ENCODE measurements at regions not wholly inside any gene's neighbourhood (a gene's known extent, or its start where the extent isn't known, plus 50 kb on each side); places are given as distances from the start of the nearest gene placed in this dataset.

- H3K9ac ChIP-seq (ENCODE audit: low read length): no peak overlapping the region
- H3K4me3 ChIP-seq (ENCODE audit: low read length): no peak overlapping the region
- no peaks in the 10 kb centered on the region for H3K36me3 ChIP-seq (ENCODE audit: control insufficient read depth, low read depth, low read length)
- no peaks in the 10 kb centered on the region for H3K27me3 ChIP-seq (ENCODE audit: control insufficient read depth, insufficient read depth, low read length)
- H3K9me3 ChIP-seq (ENCODE audit: control insufficient read depth, low read depth, low read length): no peaks in the 10 kb centered on the region
- H3K27ac ChIP-seq (ENCODE audit: low read length): no peak overlapping the region
- H3K4me1 ChIP-seq (ENCODE audit: control insufficient read depth, low read depth, low read length): peaks cover 6% of the 10 kb centered on the region
These were observed 406.9 kb downstream of the TMEM114 start for GRCh38 chr16:8183176-8184099.

GRCh38 chr16:8182761-8183160, 407.6 kb downstream of the TMEM114 start:
- no peak overlapping the region for H3K27ac ChIP-seq (ENCODE audit: low read length)
- H3K9me3 ChIP-seq (ENCODE audit: control insufficient read depth, low read depth, low read length): no peaks in the 10 kb centered on the region
- H3K4me3 ChIP-seq (ENCODE audit: low read length): no peak overlapping the region
- H3K27me3 ChIP-seq (ENCODE audit: control insufficient read depth, insufficient read depth, low read length): no peaks in the 10 kb centered on the region
- H3K9ac ChIP-seq (ENCODE audit: low read length): no peak overlapping the region
- H3K36me3 ChIP-seq (ENCODE audit: control insufficient read depth, low read depth, low read length): no peaks in the 10 kb centered on the region
- peaks cover 8% of the 10 kb centered on the region for H3K4me1 ChIP-seq (ENCODE audit: control insufficient read depth, low read depth, low read length)

- Histone ChIP-seq H3K27ac (ENCODE audit: low read length) (no peak overlapping the region), H3K9me3 (ENCODE audit: control insufficient read depth, low read depth, low read length) (no peaks in the 10 kb centered on the region), H3K4me3 (ENCODE audit: low read length) (no peak overlapping the region), H3K27me3 (ENCODE audit: control insufficient read depth, insufficient read depth, low read length) (no peaks in the 10 kb centered on the region), H3K36me3 (ENCODE audit: control insufficient read depth, low read depth, low read length) (no peaks in the 10 kb centered on the region), H3K4me1 (ENCODE audit: control insufficient read depth, low read depth, low read length) (peaks cover 8% of the 10 kb centered on the region), H3K9ac (ENCODE audit: low read length) (no peak overlapping the region)
These were observed 410.7 kb downstream of the TMEM114 start for GRCh38 chr16:8179615-8180014.

- Histone ChIP-seq H3K4me3 (ENCODE audit: low read length) (no peak overlapping the region), H3K9me3 (ENCODE audit: control insufficient read depth, low read depth, low read length) (no peaks in the 10 kb centered on the region), H3K27me3 (ENCODE audit: control insufficient read depth, insufficient read depth, low read length) (no peaks in the 10 kb centered on the region), H3K4me1 (ENCODE audit: control insufficient read depth, low read depth, low read length) (peaks cover 8% of the 10 kb centered on the region), H3K36me3 (ENCODE audit: control insufficient read depth, low read depth, low read length) (no peaks in the 10 kb centered on the region), H3K9ac (ENCODE audit: low read length) (no peak overlapping the region), H3K27ac (ENCODE audit: low read length) (no peak overlapping the region)
These were observed 412.0 kb downstream of the TMEM114 start for GRCh38 chr16:8178271-8178670.

GRCh38 chr16:8175411-8175810, 414.9 kb downstream of the TMEM114 start:
- H3K4me3 ChIP-seq (ENCODE audit: low read length): no peak overlapping the region
- H3K27ac ChIP-seq (ENCODE audit: low read length): no peak overlapping the region
- no peaks in the 10 kb centered on the region for H3K27me3 ChIP-seq (ENCODE audit: control insufficient read depth, insufficient read depth, low read length)
- H3K9ac ChIP-seq (ENCODE audit: low read length): no peak overlapping the region
- peaks cover 12% of the 10 kb centered on the region for H3K4me1 ChIP-seq (ENCODE audit: control insufficient read depth, low read depth, low read length)
- no peaks in the 10 kb centered on the region for H3K9me3 ChIP-seq (ENCODE audit: control insufficient read depth, low read depth, low read length)
- no peaks in the 10 kb centered on the region for H3K36me3 ChIP-seq (ENCODE audit: control insufficient read depth, low read depth, low read length)

GRCh38 chr16:8173111-8173644, 417.1 kb downstream of the TMEM114 start:
- Histone ChIP-seq H3K9ac (ENCODE audit: low read length) (no peak overlapping the region), H3K27ac (ENCODE audit: low read length) (no peak overlapping the region), H3K4me3 (ENCODE audit: low read length) (no peak overlapping the region), H3K36me3 (ENCODE audit: control insufficient read depth, low read depth, low read length) (no peaks in the 10 kb centered on the region), H3K9me3 (ENCODE audit: control insufficient read depth, low read depth, low read length) (no peaks in the 10 kb centered on the region), H3K4me1 (ENCODE audit: control insufficient read depth, low read depth, low read length) (peaks cover 3% of the 10 kb centered on the region), H3K27me3 (ENCODE audit: control insufficient read depth, insufficient read depth, low read length) (no peaks in the 10 kb centered on the region)

- Histone ChIP-seq H3K9me3 (ENCODE audit: control insufficient read depth, low read depth, low read length) (no peaks in the 10 kb centered on the region), H3K4me3 (ENCODE audit: low read length) (no peak overlapping the region), H3K9ac (ENCODE audit: low read length) (no peak overlapping the region), H3K4me1 (ENCODE audit: control insufficient read depth, low read depth, low read length) (peaks cover 3% of the 10 kb centered on the region), H3K27ac (ENCODE audit: low read length) (no peak overlapping the region), H3K36me3 (ENCODE audit: control insufficient read depth, low read depth, low read length) (no peaks in the 10 kb centered on the region), H3K27me3 (ENCODE audit: control insufficient read depth, insufficient read depth, low read length) (no peaks in the 10 kb centered on the region)
These were observed 417.8 kb downstream of the TMEM114 start for GRCh38 chr16:8172551-8172950.

GRCh38 chr16:8168016-8168415, 422.3 kb downstream of the TMEM114 start:
- no peaks in the 10 kb centered on the region for H3K36me3 ChIP-seq (ENCODE audit: control insufficient read depth, low read depth, low read length)
- no peak overlapping the region for H3K9ac ChIP-seq (ENCODE audit: low read length)
- H3K4me1 ChIP-seq (ENCODE audit: control insufficient read depth, low read depth, low read length): peaks cover 3% of the 10 kb centered on the region
- no peaks in the 10 kb centered on the region for H3K9me3 ChIP-seq (ENCODE audit: control insufficient read depth, low read depth, low read length)
- H3K27me3 ChIP-seq (ENCODE audit: control insufficient read depth, insufficient read depth, low read length): no peaks in the 10 kb centered on the region
- no peak overlapping the region for H3K27ac ChIP-seq (ENCODE audit: low read length)
- H3K4me3 ChIP-seq (ENCODE audit: low read length): no peak overlapping the region

GRCh38 chr16:8167436-8167835, 422.9 kb downstream of the TMEM114 start:
- no peak overlapping the region for H3K27ac ChIP-seq (ENCODE audit: low read length)
- no peaks in the 10 kb centered on the region for H3K27me3 ChIP-seq (ENCODE audit: control insufficient read depth, insufficient read depth, low read length)
- H3K9ac ChIP-seq (ENCODE audit: low read length): no peak overlapping the region
- H3K4me1 ChIP-seq (ENCODE audit: control insufficient read depth, low read depth, low read length): no peaks in the 10 kb centered on the region
- H3K9me3 ChIP-seq (ENCODE audit: control insufficient read depth, low read depth, low read length): no peaks in the 10 kb centered on the region
- no peaks in the 10 kb centered on the region for H3K36me3 ChIP-seq (ENCODE audit: control insufficient read depth, low read depth, low read length)
- no peak overlapping the region for H3K4me3 ChIP-seq (ENCODE audit: low read length)

GRCh38 chr16:8158051-8158450, 432.3 kb downstream of the TMEM114 start:
- no peak overlapping the region for H3K27ac ChIP-seq (ENCODE audit: low read length)
- H3K27me3 ChIP-seq (ENCODE audit: control insufficient read depth, insufficient read depth, low read length): no peaks in the 10 kb centered on the region
- no peak overlapping the region for H3K9ac ChIP-seq (ENCODE audit: low read length)
- no peaks in the 10 kb centered on the region for H3K4me1 ChIP-seq (ENCODE audit: control insufficient read depth, low read depth, low read length)
- H3K36me3 ChIP-seq (ENCODE audit: control insufficient read depth, low read depth, low read length): no peaks in the 10 kb centered on the region
- no peak overlapping the region for H3K4me3 ChIP-seq (ENCODE audit: low read length)
- H3K9me3 ChIP-seq (ENCODE audit: control insufficient read depth, low read depth, low read length): no peaks in the 10 kb centered on the region

- H3K9me3 ChIP-seq (ENCODE audit: control insufficient read depth, low read depth, low read length): peaks cover 3% of the 10 kb centered on the region
- no peaks in the 10 kb centered on the region for H3K36me3 ChIP-seq (ENCODE audit: control insufficient read depth, low read depth, low read length)
- no peak overlapping the region for H3K27ac ChIP-seq (ENCODE audit: low read length)
- no peaks in the 10 kb centered on the region for H3K4me1 ChIP-seq (ENCODE audit: control insufficient read depth, low read depth, low read length)
- H3K4me3 ChIP-seq (ENCODE audit: low read length): no peak overlapping the region
- no peaks in the 10 kb centered on the region for H3K27me3 ChIP-seq (ENCODE audit: control insufficient read depth, insufficient read depth, low read length)
- H3K9ac ChIP-seq (ENCODE audit: low read length): no peak overlapping the region
These were observed 435.0 kb downstream of the TMEM114 start for GRCh38 chr16:8155275-8155674.

All from iPS-18a (cell line).